Loucy (cell line): ENCODE measurements at regions not wholly inside any gene's neighbourhood (a gene's known extent, or its start where the extent isn't known, plus 50 kb on each side); places are given as distances from the start of the nearest gene placed in this dataset.

ENCODE experiments used
- H2AFZ ChIP-seq: fragments of 200-600 bp; sonication (generic); 2 replicates; pipeline ENCODE4 v1.6.0; 2016; ENCODE audit warnings: antibody characterized with exemption, mild to moderate bottlenecking, low read length, moderate library complexity
- H3F3A ChIP-seq: fragments of 200-600 bp; 2 replicates; pipeline ENCODE4 v1.6.0; 2016; ENCODE audit warnings: antibody characterized with exemption, low read depth, mild to moderate bottlenecking
- H3K27me3 ChIP-seq: fragments of 200-600 bp; sonication (generic); 2 replicates; pipeline ENCODE4 v1.6.1; 2014; ENCODE audit warnings: low read length, mild to moderate bottlenecking; ENCODE audit not compliant: insufficient read depth, poor library complexity, severe bottlenecking
- H3K36me3 ChIP-seq: fragments of 200-600 bp; sonication (generic); 2 replicates; pipeline ENCODE4 v1.6.1; 2016; ENCODE audit warnings: low read length; ENCODE audit not compliant: insufficient read depth
- H3K4me1 ChIP-seq: fragments of 200-600 bp; sonication (generic); 2 replicates; pipeline ENCODE4 v1.5.1; 2014; ENCODE audit warnings: low read length, mild to moderate bottlenecking; ENCODE audit not compliant: insufficient read depth, poor library complexity, severe bottlenecking
- H3K4me2 ChIP-seq: fragments of 200-600 bp; sonication (generic); 2 replicates; pipeline ENCODE4 v1.6.0; 2014; ENCODE audit warnings: antibody characterized with exemption, low read length, low read depth, mild to moderate bottlenecking; ENCODE audit not compliant: poor library complexity, severe bottlenecking
- H3K4me3 ChIP-seq: fragments of 200-600 bp; sonication (generic); 2 replicates; pipeline ENCODE4 v1.5.1; 2014; ENCODE audit warnings: low read length, mild to moderate bottlenecking, mixed read lengths; ENCODE audit not compliant: poor library complexity, severe bottlenecking
- H3K79me2 ChIP-seq: fragments of 200-600 bp; sonication (generic); 2 replicates; pipeline ENCODE4 v1.6.1; 2014; ENCODE audit warnings: low read length; ENCODE audit not compliant: insufficient read depth
- H3K9ac ChIP-seq: fragments of 200-600 bp; sonication (generic); 2 replicates; pipeline ENCODE4 v1.6.0; 2014; ENCODE audit warnings: mild to moderate bottlenecking, low read depth, low read length, moderate library complexity; ENCODE audit not compliant: poor library complexity, severe bottlenecking
- H3K9me2 ChIP-seq: fragments of 200-600 bp; sonication (generic); replicated peaks from 2 replicates; pipeline ENCODE4 v1.6.1; 2016; ENCODE audit warnings: low read depth, low read length, mixed read lengths
- H3K9me3 ChIP-seq: fragments of 200-600 bp; sonication (generic); 2 replicates; pipeline ENCODE4 v1.6.1; 2014; ENCODE audit warnings: mild to moderate bottlenecking, antibody characterized with exemption, low read length, low read depth; ENCODE audit not compliant: insufficient read depth
- H4K20me1 ChIP-seq: fragments of 200-600 bp; sonication (generic); 2 replicates; pipeline ENCODE4 v1.6.0; 2014; ENCODE audit warnings: antibody characterized with exemption, low read length, mild to moderate bottlenecking; ENCODE audit not compliant: insufficient read depth, poor library complexity, severe bottlenecking
- EZH2phosphoT487 ChIP-seq: fragments of 200-600 bp; IDR thresholded peaks from 2 replicates; pipeline ENCODE4 v1.6.1; 2018; ENCODE audit warnings: antibody characterized with exemption, mild to moderate bottlenecking, moderate library complexity, borderline replicate concordance
- TF ChIP-seq, protein P1 (sequence below): fragments of 200-600 bp; sonication (generic); conservative IDR thresholded peaks from 2 replicates; pipeline ENCODE4 v1.5.1; 2014; ENCODE audit warnings: mild to moderate bottlenecking, antibody characterized with exemption, low read length

GRCh38 chr15:31814082-31814481 is 216.2 kb upstream of the CHRNA7 start:
- TF ChIP-seq, protein P1, sequence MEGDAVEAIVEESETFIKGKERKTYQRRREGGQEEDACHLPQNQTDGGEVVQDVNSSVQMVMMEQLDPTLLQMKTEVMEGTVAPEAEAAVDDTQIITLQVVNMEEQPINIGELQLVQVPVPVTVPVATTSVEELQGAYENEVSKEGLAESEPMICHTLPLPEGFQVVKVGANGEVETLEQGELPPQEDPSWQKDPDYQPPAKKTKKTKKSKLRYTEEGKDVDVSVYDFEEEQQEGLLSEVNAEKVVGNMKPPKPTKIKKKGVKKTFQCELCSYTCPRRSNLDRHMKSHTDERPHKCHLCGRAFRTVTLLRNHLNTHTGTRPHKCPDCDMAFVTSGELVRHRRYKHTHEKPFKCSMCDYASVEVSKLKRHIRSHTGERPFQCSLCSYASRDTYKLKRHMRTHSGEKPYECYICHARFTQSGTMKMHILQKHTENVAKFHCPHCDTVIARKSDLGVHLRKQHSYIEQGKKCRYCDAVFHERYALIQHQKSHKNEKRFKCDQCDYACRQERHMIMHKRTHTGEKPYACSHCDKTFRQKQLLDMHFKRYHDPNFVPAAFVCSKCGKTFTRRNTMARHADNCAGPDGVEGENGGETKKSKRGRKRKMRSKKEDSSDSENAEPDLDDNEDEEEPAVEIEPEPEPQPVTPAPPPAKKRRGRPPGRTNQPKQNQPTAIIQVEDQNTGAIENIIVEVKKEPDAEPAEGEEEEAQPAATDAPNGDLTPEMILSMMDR, result no peak
- TF ChIP-seq EZH2phosphoT487, result no peak
- Histone ChIP-seq H3K9me2 (no peaks in the 10 kb centered on the region), H2AFZ (no peak overlapping the region), H4K20me1 (no peaks in the 10 kb centered on the region), H3K79me2 (no peaks in the 10 kb centered on the region), H3K9ac (no peak overlapping the region), H3K9me3 (no peaks in the 10 kb centered on the region), H3K4me1 (no peaks in the 10 kb centered on the region), H3K36me3 (no peaks in the 10 kb centered on the region), H3K4me2 (no peak overlapping the region), H3K27me3 (no peaks in the 10 kb centered on the region), H3K4me3 (no peak overlapping the region), H3F3A (no peaks in the 10 kb centered on the region)

- Histone ChIP-seq H3F3A (no peaks in the 10 kb centered on the region), H2AFZ (no peak overlapping the region), H3K27me3 (no peaks in the 10 kb centered on the region), H3K36me3 (no peaks in the 10 kb centered on the region), H3K9me3 (no peaks in the 10 kb centered on the region), H3K4me3 (no peak overlapping the region), H3K4me1 (no peaks in the 10 kb centered on the region), H4K20me1 (no peaks in the 10 kb centered on the region), H3K9me2 (no peaks in the 10 kb centered on the region), H3K79me2 (no peaks in the 10 kb centered on the region), H3K9ac (no peak overlapping the region), H3K4me2 (no peak overlapping the region)
- no peak for TF ChIP-seq EZH2phosphoT487
- TF ChIP-seq, protein P1, result no peak
Measured at GRCh38 chr15:31815411-31816155, 214.7 kb upstream of the CHRNA7 start.

GRCh38 chr15:31822463-31822862 is 207.9 kb upstream of the CHRNA7 start:
- Histone ChIP-seq H3K9me3 (no peaks in the 10 kb centered on the region), H3K9ac (no peak overlapping the region), H3K4me1 (no peaks in the 10 kb centered on the region), H3K4me3 (no peak overlapping the region), H4K20me1 (no peaks in the 10 kb centered on the region), H3K4me2 (no peak overlapping the region), H3K9me2 (no peaks in the 10 kb centered on the region), H2AFZ (no peak overlapping the region), H3K79me2 (no peaks in the 10 kb centered on the region), H3K36me3 (no peaks in the 10 kb centered on the region), H3F3A (no peaks in the 10 kb centered on the region), H3K27me3 (no peaks in the 10 kb centered on the region)
- no peak for TF ChIP-seq EZH2phosphoT487
- TF ChIP-seq, protein P1, result no peak
